WTC11 (cell line): ENCODE measurements at regions not wholly inside any gene's neighbourhood (a gene's known extent, or its start where the extent isn't known, plus 50 kb on each side); places are given as distances from the start of the nearest gene placed in this dataset.

Experiments
- ATAC-seq: fragments of 200-7000 bp; cut with Tn5 transposase; 2 replicates; pipeline ENCODE4 v1.10.0; 2021; ENCODE audit warnings: mild to moderate bottlenecking, moderate library complexity
- CTCF ChIA-PET: fragments of 300-600 bp; sonication (Branson Sonifier 250); formaldehyde crosslinking; loops from one replicate; lab custom pipeline; 2021; ENCODE audit warnings: antibody characterized with exemption; lab: Charles Lee
- POLR2A ChIA-PET: fragments of 350-600 bp; sonication (Branson Sonifier 250); formaldehyde crosslinking; loops from one replicate; lab custom pipeline; 2021; ENCODE audit warnings: antibody characterized with exemption; lab: Charles Lee
- DNase-seq: peaks from one replicate; pipeline ENCODE4 v3.0.0; 2021; ENCODE audit warnings: low spot score
- H3K27ac Mint-ChIP-seq: 2 replicates; pipeline ENCODE4 v1.8.0; 2021; ENCODE audit warnings: mixed read lengths
- H3K27me3 Mint-ChIP-seq: 2 replicates; pipeline ENCODE4 v1.8.0; 2021; ENCODE audit warnings: low read depth, mild to moderate bottlenecking, moderate library complexity, mixed read lengths
- H3K36me3 Mint-ChIP-seq: 2 replicates; pipeline ENCODE4 v1.8.0; 2021; ENCODE audit warnings: mixed read lengths
- H3K4me1 Mint-ChIP-seq: 2 replicates; pipeline ENCODE4 v1.8.0; 2022; ENCODE audit warnings: mixed read lengths
- H3K4me3 Mint-ChIP-seq: 2 replicates; pipeline ENCODE4 v1.8.0; 2021; ENCODE audit warnings: mild to moderate bottlenecking, moderate library complexity, mixed read lengths
- H3K9me3 Mint-ChIP-seq: 2 replicates; pipeline ENCODE4 v1.8.0; 2021; ENCODE audit warnings: mixed read lengths
- FOXJ3 ChIP-seq: sonication (generic); formaldehyde crosslinking; IDR thresholded peaks from 2 replicates; pipeline ENCODE4 v1.9.0; 2021; ENCODE audit warnings: missing genetic modification reagents, mild to moderate bottlenecking, borderline replicate concordance
- JUN ChIP-seq: sonication (generic); formaldehyde crosslinking; IDR thresholded peaks from 2 replicates; pipeline ENCODE4 v1.8.0; 2023; ENCODE audit warnings: mild to moderate bottlenecking, missing genetic modification reagents
- NR2C2 ChIP-seq: sonication (generic); formaldehyde crosslinking; IDR thresholded peaks from 2 replicates; pipeline ENCODE4 v1.8.0; 2022; ENCODE audit warnings: mild to moderate bottlenecking, missing genetic modification reagents
- RELA ChIP-seq: sonication (generic); formaldehyde crosslinking; IDR thresholded peaks from 2 replicates; pipeline ENCODE4 v1.8.1; 2022; ENCODE audit warnings: missing genetic modification reagents, mild to moderate bottlenecking, borderline replicate concordance
- SMAD4 ChIP-seq: sonication (generic); formaldehyde crosslinking; IDR thresholded peaks from 2 replicates; pipeline ENCODE4 v1.8.0; 2022; ENCODE audit warnings: mild to moderate bottlenecking, missing genetic modification reagents
- TEAD1 ChIP-seq: sonication (generic); formaldehyde crosslinking; IDR thresholded peaks from 2 replicates; pipeline ENCODE4 v1.8.0; 2022; ENCODE audit warnings: mild to moderate bottlenecking, missing genetic modification reagents
- TEAD4 ChIP-seq: sonication (generic); formaldehyde crosslinking; IDR thresholded peaks from 2 replicates; pipeline ENCODE4 v1.8.0; 2022; ENCODE audit warnings: mild to moderate bottlenecking, missing genetic modification reagents
- ZNF138 ChIP-seq: sonication (generic); formaldehyde crosslinking; conservative IDR thresholded peaks from 2 replicates; pipeline ENCODE4 v1.8.1; 2022; ENCODE audit warnings: mild to moderate bottlenecking, moderate library complexity, missing genetic modification reagents
- ZNF232 ChIP-seq: sonication (generic); formaldehyde crosslinking; IDR thresholded peaks from 2 replicates; pipeline ENCODE4 v1.8.0; 2022; ENCODE audit warnings: mild to moderate bottlenecking, missing genetic modification reagents
- ZNF263 ChIP-seq: sonication (generic); formaldehyde crosslinking; IDR thresholded peaks from 2 replicates; pipeline ENCODE4 v1.8.1; 2022; ENCODE audit warnings: low read depth, mild to moderate bottlenecking, moderate library complexity, missing genetic modification reagents
- ZNF423 ChIP-seq: fragments of 250-450 bp; sonication (Bioruptor Pico); IDR thresholded peaks from 2 replicates; pipeline ENCODE4 v2.1.2; 2022; ENCODE audit warnings: mild to moderate bottlenecking, moderate library complexity
- TF ChIP-seq, protein P1 (sequence below): sonication (generic); formaldehyde crosslinking; IDR thresholded peaks from 2 replicates; pipeline ENCODE4 v1.8.0; 2023; ENCODE audit warnings: mild to moderate bottlenecking, missing genetic modification reagents
- TF ChIP-seq, protein P2 (sequence below): sonication (generic); formaldehyde crosslinking; IDR thresholded peaks from 2 replicates; pipeline ENCODE4 v1.8.1; 2022; ENCODE audit warnings: mild to moderate bottlenecking, moderate library complexity, missing genetic modification reagents
- TF ChIP-seq, protein P3 (sequence below): sonication (generic); formaldehyde crosslinking; IDR thresholded peaks from 2 replicates; pipeline ENCODE4 v1.8.1; 2023; ENCODE audit warnings: mild to moderate bottlenecking, missing genetic modification reagents
- TF ChIP-seq, protein P4 (sequence below): sonication (generic); formaldehyde crosslinking; IDR thresholded peaks from 2 replicates; pipeline ENCODE4 v1.8.0; 2022; ENCODE audit warnings: mild to moderate bottlenecking, missing genetic modification reagents
- TF ChIP-seq, protein P5 (sequence below): sonication (generic); formaldehyde crosslinking; IDR thresholded peaks from 2 replicates; pipeline ENCODE4 v1.8.0; 2022; ENCODE audit warnings: mild to moderate bottlenecking, missing genetic modification reagents
- TF ChIP-seq, protein P6 (sequence below): sonication (generic); formaldehyde crosslinking; IDR thresholded peaks from 2 replicates; pipeline ENCODE4 v1.8.1; 2023; ENCODE audit warnings: mild to moderate bottlenecking, missing genetic modification reagents, moderate library complexity
- TF ChIP-seq, protein P7 (sequence below): fragments of 250-450 bp; sonication (Bioruptor Pico); IDR thresholded peaks from 2 replicates; pipeline ENCODE4 v1.8.0; 2021; ENCODE audit warnings: mild to moderate bottlenecking

DNA sequence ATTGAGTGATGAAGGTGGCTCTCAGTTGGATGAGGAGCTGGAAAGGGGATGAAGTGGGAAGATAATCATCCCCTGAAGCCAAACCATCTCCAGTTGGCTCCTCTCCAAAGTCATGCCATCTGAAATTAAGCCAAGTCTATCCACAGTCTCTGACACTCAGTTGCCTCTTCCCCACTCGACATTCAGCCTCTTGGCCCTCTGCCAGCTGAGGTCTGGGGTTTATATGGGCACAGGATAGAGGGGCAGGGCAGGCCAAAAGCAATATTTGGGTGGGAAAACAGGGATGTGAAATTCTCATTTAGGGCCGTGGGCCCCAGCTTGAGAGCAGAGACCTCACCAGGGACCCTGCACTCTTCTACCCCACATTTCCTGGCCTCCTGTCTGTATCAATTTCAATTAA lies 85.9 kb downstream of the SLITRK1 start:
- POLR2A ChIA-PET: no interaction called here

DNA sequence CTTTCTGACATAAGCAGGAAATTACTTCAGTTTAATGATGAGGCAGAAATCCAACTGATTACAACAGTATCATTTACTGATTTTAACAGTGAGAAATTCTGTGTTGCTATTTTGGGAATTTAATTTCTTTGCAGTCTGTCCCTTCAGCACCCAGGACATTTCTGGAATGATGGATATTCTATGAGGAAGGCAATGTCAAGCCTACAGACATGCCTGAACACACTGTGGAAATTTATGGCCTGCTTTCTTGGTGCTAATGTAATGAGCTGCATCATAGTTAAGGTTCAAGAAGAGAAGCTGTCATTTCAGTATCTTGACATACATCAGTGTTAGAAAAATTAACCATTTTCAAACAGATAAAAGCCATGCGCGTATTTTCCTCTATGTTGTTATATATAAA lies 87.7 kb downstream of the SLITRK1 start:
- DNase-seq: no peak
- no peaks in the 10 kb centered on the region for H3K9me3 Mint-ChIP-seq
- H3K36me3 Mint-ChIP-seq: no peaks in the 10 kb centered on the region
- H3K27ac Mint-ChIP-seq: no peak overlapping the region
- H3K4me1 Mint-ChIP-seq: no peaks in the 10 kb centered on the region
- no peak for ATAC-seq
- ChIA-PET POLR2A (no interaction called here), CTCF (no interaction called here)
- no peaks in the 10 kb centered on the region for H3K27me3 Mint-ChIP-seq
- H3K4me3 Mint-ChIP-seq: no peak overlapping the region
- TF ChIP-seq, protein P1, sequence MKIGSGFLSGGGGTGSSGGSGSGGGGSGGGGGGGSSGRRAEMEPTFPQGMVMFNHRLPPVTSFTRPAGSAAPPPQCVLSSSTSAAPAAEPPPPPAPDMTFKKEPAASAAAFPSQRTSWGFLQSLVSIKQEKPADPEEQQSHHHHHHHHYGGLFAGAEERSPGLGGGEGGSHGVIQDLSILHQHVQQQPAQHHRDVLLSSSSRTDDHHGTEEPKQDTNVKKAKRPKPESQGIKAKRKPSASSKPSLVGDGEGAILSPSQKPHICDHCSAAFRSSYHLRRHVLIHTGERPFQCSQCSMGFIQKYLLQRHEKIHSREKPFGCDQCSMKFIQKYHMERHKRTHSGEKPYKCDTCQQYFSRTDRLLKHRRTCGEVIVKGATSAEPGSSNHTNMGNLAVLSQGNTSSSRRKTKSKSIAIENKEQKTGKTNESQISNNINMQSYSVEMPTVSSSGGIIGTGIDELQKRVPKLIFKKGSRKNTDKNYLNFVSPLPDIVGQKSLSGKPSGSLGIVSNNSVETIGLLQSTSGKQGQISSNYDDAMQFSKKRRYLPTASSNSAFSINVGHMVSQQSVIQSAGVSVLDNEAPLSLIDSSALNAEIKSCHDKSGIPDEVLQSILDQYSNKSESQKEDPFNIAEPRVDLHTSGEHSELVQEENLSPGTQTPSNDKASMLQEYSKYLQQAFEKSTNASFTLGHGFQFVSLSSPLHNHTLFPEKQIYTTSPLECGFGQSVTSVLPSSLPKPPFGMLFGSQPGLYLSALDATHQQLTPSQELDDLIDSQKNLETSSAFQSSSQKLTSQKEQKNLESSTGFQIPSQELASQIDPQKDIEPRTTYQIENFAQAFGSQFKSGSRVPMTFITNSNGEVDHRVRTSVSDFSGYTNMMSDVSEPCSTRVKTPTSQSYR (CRISPR knock-in tag): no peak
- TF ChIP-seq, protein P2, sequence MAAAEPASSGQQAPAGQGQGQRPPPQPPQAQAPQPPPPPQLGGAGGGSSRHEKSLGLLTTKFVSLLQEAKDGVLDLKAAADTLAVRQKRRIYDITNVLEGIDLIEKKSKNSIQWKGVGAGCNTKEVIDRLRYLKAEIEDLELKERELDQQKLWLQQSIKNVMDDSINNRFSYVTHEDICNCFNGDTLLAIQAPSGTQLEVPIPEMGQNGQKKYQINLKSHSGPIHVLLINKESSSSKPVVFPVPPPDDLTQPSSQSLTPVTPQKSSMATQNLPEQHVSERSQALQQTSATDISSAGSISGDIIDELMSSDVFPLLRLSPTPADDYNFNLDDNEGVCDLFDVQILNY (CRISPR knock-in tag): no peak
- TF ChIP-seq ZNF263 (CRISPR knock-in tag) (no peak), ZNF232 (CRISPR knock-in tag) (no peak), NR2C2 (CRISPR knock-in tag) (no peak), SMAD4 (CRISPR knock-in tag) (no peak)
- TF ChIP-seq, protein P3, sequence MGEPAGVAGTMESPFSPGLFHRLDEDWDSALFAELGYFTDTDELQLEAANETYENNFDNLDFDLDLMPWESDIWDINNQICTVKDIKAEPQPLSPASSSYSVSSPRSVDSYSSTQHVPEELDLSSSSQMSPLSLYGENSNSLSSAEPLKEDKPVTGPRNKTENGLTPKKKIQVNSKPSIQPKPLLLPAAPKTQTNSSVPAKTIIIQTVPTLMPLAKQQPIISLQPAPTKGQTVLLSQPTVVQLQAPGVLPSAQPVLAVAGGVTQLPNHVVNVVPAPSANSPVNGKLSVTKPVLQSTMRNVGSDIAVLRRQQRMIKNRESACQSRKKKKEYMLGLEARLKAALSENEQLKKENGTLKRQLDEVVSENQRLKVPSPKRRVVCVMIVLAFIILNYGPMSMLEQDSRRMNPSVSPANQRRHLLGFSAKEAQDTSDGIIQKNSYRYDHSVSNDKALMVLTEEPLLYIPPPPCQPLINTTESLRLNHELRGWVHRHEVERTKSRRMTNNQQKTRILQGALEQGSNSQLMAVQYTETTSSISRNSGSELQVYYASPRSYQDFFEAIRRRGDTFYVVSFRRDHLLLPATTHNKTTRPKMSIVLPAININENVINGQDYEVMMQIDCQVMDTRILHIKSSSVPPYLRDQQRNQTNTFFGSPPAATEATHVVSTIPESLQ: no peak

More for the DNA sequence above, 85.9 kb downstream of the SLITRK1 start:
- ATAC-seq (no peak), DNase-seq (no peak)
- Mint-ChIP-seq H3K36me3 (no peaks in the 10 kb centered on the region), H3K27me3 (no peaks in the 10 kb centered on the region), H3K27ac (no peak overlapping the region), H3K4me3 (no peak overlapping the region), H3K4me1 (no peaks in the 10 kb centered on the region), H3K9me3 (no peaks in the 10 kb centered on the region)
- CTCF ChIA-PET: no interaction called here
- no peak for TF ChIP-seq ZNF138
- TF ChIP-seq, protein P4, sequence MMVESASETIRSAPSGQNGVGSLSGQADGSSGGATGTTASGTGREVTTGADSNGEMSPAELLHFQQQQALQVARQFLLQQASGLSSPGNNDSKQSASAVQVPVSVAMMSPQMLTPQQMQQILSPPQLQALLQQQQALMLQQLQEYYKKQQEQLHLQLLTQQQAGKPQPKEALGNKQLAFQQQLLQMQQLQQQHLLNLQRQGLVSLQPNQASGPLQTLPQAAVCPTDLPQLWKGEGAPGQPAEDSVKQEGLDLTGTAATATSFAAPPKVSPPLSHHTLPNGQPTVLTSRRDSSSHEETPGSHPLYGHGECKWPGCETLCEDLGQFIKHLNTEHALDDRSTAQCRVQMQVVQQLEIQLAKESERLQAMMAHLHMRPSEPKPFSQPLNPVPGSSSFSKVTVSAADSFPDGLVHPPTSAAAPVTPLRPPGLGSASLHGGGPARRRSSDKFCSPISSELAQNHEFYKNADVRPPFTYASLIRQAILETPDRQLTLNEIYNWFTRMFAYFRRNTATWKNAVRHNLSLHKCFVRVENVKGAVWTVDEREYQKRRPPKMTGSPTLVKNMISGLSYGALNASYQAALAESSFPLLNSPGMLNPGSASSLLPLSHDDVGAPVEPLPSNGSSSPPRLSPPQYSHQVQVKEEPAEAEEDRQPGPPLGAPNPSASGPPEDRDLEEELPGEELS (CRISPR knock-in tag): no peak
- no peak for TF ChIP-seq ZNF423 (CRISPR knock-in tag)
- TF ChIP-seq, protein P1 (CRISPR knock-in tag): no peak
- no peak for TF ChIP-seq JUN (CRISPR knock-in tag)
- no peak for TF ChIP-seq TEAD1 (CRISPR knock-in tag)
- TF ChIP-seq TEAD4 (CRISPR knock-in tag): no peak
- TF ChIP-seq FOXJ3 (CRISPR knock-in tag): no peak
- TF ChIP-seq RELA (CRISPR knock-in tag): no peak
- TF ChIP-seq, protein P5, sequence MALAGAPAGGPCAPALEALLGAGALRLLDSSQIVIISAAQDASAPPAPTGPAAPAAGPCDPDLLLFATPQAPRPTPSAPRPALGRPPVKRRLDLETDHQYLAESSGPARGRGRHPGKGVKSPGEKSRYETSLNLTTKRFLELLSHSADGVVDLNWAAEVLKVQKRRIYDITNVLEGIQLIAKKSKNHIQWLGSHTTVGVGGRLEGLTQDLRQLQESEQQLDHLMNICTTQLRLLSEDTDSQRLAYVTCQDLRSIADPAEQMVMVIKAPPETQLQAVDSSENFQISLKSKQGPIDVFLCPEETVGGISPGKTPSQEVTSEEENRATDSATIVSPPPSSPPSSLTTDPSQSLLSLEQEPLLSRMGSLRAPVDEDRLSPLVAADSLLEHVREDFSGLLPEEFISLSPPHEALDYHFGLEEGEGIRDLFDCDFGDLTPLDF (CRISPR knock-in tag): no peak
- TF ChIP-seq, protein P6, sequence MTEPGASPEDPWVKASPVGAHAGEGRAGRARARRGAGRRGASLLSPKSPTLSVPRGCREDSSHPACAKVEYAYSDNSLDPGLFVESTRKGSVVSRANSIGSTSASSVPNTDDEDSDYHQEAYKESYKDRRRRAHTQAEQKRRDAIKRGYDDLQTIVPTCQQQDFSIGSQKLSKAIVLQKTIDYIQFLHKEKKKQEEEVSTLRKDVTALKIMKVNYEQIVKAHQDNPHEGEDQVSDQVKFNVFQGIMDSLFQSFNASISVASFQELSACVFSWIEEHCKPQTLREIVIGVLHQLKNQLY (CRISPR knock-in tag): no peak
- TF ChIP-seq, protein P7, sequence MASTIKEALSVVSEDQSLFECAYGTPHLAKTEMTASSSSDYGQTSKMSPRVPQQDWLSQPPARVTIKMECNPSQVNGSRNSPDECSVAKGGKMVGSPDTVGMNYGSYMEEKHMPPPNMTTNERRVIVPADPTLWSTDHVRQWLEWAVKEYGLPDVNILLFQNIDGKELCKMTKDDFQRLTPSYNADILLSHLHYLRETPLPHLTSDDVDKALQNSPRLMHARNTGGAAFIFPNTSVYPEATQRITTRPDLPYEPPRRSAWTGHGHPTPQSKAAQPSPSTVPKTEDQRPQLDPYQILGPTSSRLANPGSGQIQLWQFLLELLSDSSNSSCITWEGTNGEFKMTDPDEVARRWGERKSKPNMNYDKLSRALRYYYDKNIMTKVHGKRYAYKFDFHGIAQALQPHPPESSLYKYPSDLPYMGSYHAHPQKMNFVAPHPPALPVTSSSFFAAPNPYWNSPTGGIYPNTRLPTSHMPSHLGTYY (CRISPR knock-in tag): no peak
